GM12892 (cell line): ENCODE measurements at regions not wholly inside any gene's neighbourhood (a gene's known extent, or its start where the extent isn't known, plus 50 kb on each side); places are given as distances from the start of the nearest gene placed in this dataset.

Experiments
- POLR2A ChIP-seq: IDR thresholded peaks from 2 replicates; pipeline ENCODE4 v1.6.1; 2011; ENCODE audit warnings: low read depth, low read length, control low read depth
- POLR2AphosphoS5 ChIP-seq: IDR thresholded peaks from 2 replicates; pipeline ENCODE4 v1.6.1; 2011; ENCODE audit warnings: low read depth, low read length, control low read depth

- no peak for TF ChIP-seq POLR2AphosphoS5
- TF ChIP-seq POLR2A = no peak
These were observed 325.8 kb upstream of the ZMIZ1 start for GRCh38 chr10:78742730-78743615.
